Testis (tissue), 2 donors: ENCODE measurements at regions not wholly inside any gene's neighbourhood (a gene's known extent, or its start where the extent isn't known, plus 50 kb on each side); places are given as distances from the start of the nearest gene placed in this dataset.

Experiments
- DNase-seq: peaks from one replicate; pipeline ENCODE4 v3.0.0-alpha.2; 2019
- H3K27ac ChIP-seq, 2 donors: fragments of 200-600 bp; sonication (generic); one replicate each; pipeline ENCODE4 v1.5.1; 2019
- H3K27me3 ChIP-seq: fragments of 200-600 bp; sonication (generic); one replicate; pipeline ENCODE4 v1.5.1; 2019
- H3K36me3 ChIP-seq: fragments of 200-600 bp; sonication (generic); one replicate; pipeline ENCODE4 v1.5.1; 2017; ENCODE audit warnings: low read depth; ENCODE audit errors: missing control alignments
- H3K4me1 ChIP-seq: fragments of 200-600 bp; sonication (generic); one replicate; pipeline ENCODE4 v1.5.1; 2019
- H3K4me3 ChIP-seq, 2 donors: fragments of 200-600 bp; sonication (generic); one replicate each; pipeline ENCODE4 v1.5.1; 2017 to 2019
- H3K9me3 ChIP-seq: fragments of 200-600 bp; sonication (generic); one replicate; pipeline ENCODE4 v1.5.1; 2017
- POLR2A ChIP-seq: fragments of 450-650 bp; IDR thresholded peaks from one replicate; pipeline ENCODE4 v1.6.1; 2017; ENCODE audit warnings: antibody characterized with exemption, mild to moderate bottlenecking, moderate library complexity
- WGBS, 2 donors: methylation state at CpG; one replicate each; pipeline ENCODE4 v1.1.5; 2018; 5-methylcytosine and 5-hydroxymethylcytosine counted together
- intact Hi-C: fragments of 100-400 bp; cut with DNase I; formaldehyde crosslinking; loops from one replicate; pipeline ENCODE4 v1.15.1; 2023; ENCODE audit warnings: low total_unique reads
- TF ChIP-seq, protein P1 (sequence below), 3 experiments: fragments of 450-650 bp in 2 of 3; fragments of 200-600 bp in 1 of 3; sonication (generic) in 1 of 3; IDR thresholded peaks; one replicate each; pipeline ENCODE4 v1.5.1; 2016 to 2019; ENCODE audit warnings: antibody characterized with exemption in 3 of 3, mild to moderate bottlenecking in 2 of 3, moderate library complexity in 1 of 3

DNA sequence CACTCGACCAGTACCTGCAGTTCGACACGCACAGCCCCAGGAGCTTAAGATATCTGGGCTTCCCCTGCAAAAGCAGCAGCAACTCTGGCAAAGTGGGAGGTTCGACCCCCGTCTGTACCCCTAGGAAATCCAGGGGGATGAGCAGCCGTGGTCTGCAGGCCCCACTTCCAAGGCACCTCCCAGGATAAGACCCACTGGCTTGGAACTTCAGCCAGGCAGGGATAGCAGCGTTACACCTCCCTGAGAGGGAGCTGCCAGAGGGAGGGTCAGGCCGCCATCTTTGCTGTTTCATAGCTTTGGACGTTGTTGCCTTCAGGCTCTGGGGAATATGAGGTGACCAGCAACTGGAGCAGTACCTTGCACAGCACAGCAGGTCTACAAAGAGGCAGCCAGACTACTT, 351.1 kb downstream of the SOX11 start:
- intact Hi-C loops = no loop called here
- Histone ChIP-seq H3K36me3 (no peaks in the 10 kb centered on the region), H3K27me3 (no peaks in the 10 kb centered on the region), H3K27ac (no peak overlapping the region), H3K9me3 (no peaks in the 10 kb centered on the region), H3K4me1 (no peaks in the 10 kb centered on the region), H3K4me3 (no peak overlapping the region)
- TF ChIP-seq POLR2A = no peak
- TF ChIP-seq, protein P1, sequence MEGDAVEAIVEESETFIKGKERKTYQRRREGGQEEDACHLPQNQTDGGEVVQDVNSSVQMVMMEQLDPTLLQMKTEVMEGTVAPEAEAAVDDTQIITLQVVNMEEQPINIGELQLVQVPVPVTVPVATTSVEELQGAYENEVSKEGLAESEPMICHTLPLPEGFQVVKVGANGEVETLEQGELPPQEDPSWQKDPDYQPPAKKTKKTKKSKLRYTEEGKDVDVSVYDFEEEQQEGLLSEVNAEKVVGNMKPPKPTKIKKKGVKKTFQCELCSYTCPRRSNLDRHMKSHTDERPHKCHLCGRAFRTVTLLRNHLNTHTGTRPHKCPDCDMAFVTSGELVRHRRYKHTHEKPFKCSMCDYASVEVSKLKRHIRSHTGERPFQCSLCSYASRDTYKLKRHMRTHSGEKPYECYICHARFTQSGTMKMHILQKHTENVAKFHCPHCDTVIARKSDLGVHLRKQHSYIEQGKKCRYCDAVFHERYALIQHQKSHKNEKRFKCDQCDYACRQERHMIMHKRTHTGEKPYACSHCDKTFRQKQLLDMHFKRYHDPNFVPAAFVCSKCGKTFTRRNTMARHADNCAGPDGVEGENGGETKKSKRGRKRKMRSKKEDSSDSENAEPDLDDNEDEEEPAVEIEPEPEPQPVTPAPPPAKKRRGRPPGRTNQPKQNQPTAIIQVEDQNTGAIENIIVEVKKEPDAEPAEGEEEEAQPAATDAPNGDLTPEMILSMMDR (IDR thresholded peaks at IDR 0.05) = no peak
- WGBS, 2 donors = 70 to 76% methylated on average over 5 to 9 of the region's 9 CpGs
- no peak for DNase-seq

DNA sequence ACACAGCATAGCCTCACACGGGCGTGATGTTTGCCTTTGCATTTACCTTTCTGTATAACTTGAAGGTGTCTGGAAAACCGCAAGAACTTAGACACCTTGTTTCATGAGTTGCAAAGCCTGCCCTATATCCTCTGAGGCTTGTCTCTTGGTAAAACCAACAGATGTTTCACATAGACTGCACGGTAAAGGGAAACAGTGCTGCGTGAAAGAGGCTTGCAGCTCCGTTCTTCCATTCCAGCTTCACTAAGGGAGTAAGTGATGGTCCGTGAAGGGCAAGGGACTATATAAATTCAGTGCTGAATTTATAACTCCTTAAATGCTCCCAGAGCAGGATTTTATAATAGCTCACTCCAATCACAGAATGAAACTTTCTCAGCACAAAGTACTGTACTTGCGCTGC, 360.5 kb downstream of the SOX11 start:
- no peak overlapping the region for H3K27ac ChIP-seq
- 67 to 73% methylated on average over 8 of the region's 8 CpGs for WGBS, 2 donors
- no peaks in the 10 kb centered on the region for H3K27me3 ChIP-seq
- no peak overlapping the region for H3K4me3 ChIP-seq
- H3K36me3 ChIP-seq = no peaks in the 10 kb centered on the region
- DNase-seq = no peak
- intact Hi-C loops = no loop called here
- H3K9me3 ChIP-seq = no peaks in the 10 kb centered on the region
- H3K4me1 ChIP-seq = no peaks in the 10 kb centered on the region
- TF ChIP-seq, protein P1 (IDR thresholded peaks at IDR 0.05) = no peak
- TF ChIP-seq POLR2A = no peak

DNA sequence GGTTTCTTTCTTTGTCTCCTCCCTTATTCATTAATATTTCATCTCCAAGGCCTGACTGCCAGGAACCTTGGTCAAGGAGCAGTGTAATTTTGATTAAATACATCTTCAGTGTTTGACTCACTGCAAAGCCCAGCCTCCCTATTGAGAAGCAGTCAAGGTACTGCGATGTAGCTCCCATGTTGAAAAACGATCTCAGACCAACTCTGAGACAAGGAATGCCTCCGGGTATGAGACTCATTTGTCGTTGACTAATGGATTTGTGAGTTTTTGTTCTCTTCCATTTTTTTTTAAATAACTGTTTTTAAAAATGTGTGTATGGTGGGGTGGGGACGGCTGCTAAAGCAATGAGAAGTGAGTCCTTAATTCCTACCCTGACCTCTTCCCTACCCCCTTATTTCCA, 361.6 kb downstream of the SOX11 start:
- 55% methylated on average over 5 of the region's 5 CpGs for WGBS, 2 donors
- Histone ChIP-seq H3K27me3 (no peaks in the 10 kb centered on the region), H3K36me3 (no peaks in the 10 kb centered on the region), H3K4me1 (no peaks in the 10 kb centered on the region), H3K4me3 (no peak overlapping the region), H3K9me3 (no peaks in the 10 kb centered on the region), H3K27ac (no peak overlapping the region)
- intact Hi-C loops = no loop called here
- no peak for DNase-seq
- no peak for TF ChIP-seq POLR2A
- TF ChIP-seq, protein P1 (IDR thresholded peaks at IDR 0.05) = no peak

DNA sequence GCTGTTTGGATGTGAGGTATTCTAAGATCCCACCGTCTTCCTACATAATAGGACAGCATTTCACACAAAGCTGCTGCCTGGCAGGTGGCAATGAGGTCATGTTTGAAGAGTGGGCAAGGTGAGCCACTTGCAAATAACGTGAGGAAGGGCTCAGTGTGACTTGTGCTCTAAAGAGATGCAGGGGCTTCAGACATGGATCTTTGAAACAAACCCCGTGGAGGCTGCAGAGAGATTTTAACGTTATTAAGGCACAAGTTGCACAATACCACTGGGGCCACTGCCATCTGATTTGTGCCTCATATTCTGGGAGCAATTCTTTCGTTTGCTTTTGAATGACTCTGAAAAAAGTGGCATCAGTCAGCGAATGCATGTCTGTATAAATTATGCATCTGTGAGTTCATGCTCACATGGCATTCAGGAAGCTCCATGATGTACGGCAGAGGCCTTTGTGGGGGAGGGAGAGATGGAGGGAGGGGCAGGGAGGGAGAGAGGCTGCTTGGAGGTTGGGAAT, 362.0 kb downstream of the SOX11 start:
- no peaks in the 10 kb centered on the region for H3K36me3 ChIP-seq
- H3K4me1 ChIP-seq = no peaks in the 10 kb centered on the region
- no peak overlapping the region for H3K4me3 ChIP-seq
- 50 to 53% methylated on average over 7 of the region's 7 CpGs for WGBS, 2 donors
- H3K9me3 ChIP-seq = no peaks in the 10 kb centered on the region
- TF ChIP-seq POLR2A = no peak
- TF ChIP-seq, protein P1 (IDR thresholded peaks at IDR 0.05) = no peak
- H3K27me3 ChIP-seq = no peaks in the 10 kb centered on the region
- intact Hi-C loops = no loop called here
- no peak for DNase-seq
- no peak overlapping the region for H3K27ac ChIP-seq

DNA sequence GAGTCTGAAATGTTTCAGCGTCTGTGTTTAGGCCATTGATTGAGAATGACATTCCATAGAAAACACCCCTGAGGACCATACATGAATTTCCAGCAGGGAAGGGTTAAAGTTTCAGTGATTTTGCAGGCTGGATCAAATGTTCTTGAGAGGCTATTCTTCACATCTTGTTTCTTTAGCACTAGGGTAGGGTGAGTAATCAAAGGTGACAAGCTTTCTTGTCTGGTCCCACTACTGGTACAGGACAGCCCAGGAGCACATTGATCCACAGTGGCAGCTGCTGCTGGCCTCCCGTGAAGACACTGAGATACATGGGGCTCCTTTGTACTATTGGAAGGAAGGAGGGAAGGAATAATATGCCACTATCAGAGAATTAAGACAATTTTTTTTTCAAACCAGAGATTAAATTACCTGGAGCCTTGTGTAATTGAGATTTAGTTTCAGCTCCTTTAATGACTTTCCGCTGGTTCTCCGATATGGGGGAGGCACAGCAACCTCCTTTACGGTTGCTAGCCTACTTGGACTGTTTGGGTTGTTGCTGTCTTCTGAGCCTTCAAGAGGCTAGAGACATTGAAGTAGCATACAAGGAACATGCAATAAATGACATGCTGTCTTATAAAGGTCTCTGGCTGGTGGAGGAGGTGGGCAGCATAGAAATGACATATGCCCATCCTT, 368.9 kb downstream of the SOX11 start:
- intact Hi-C loops = no loop called here
- Histone ChIP-seq H3K4me3 (no peak overlapping the region), H3K27me3 (no peaks in the 10 kb centered on the region), H3K9me3 (no peaks in the 10 kb centered on the region), H3K4me1 (no peaks in the 10 kb centered on the region), H3K36me3 (no peaks in the 10 kb centered on the region), H3K27ac (no peak overlapping the region)
- no peak for DNase-seq
- TF ChIP-seq, protein P1 (IDR thresholded peaks at IDR 0.05) = no peak
- no peak for TF ChIP-seq POLR2A
- WGBS, 2 donors = 86 to 87% methylated on average over 5 of the region's 5 CpGs
